K562 (cell line): ENCODE measurements at regions not wholly inside any gene's neighbourhood (a gene's known extent, or its start where the extent isn't known, plus 50 kb on each side); places are given as distances from the start of the nearest gene placed in this dataset.

ENCODE experiments used
- BRF2 ChIP-seq: IDR thresholded peaks from 3 replicates; pipeline ENCODE4 v1.6.1; 2011; ENCODE audit warnings: borderline replicate concordance, mild to moderate bottlenecking; ENCODE audit not compliant: insufficient read length, insufficient read depth
- EP300 ChIP-seq: IDR thresholded peaks from 2 replicates; pipeline ENCODE4 v1.6.1; 2012; ENCODE audit warnings: low read length, improper control_type of control experiment
- ETV5 ChIP-seq: sonication (generic); formaldehyde crosslinking; IDR thresholded peaks from 2 replicates; pipeline ENCODE4 v1.4.0; 2020; ENCODE audit warnings: low read depth, mild to moderate bottlenecking, missing genetic modification reagents
- FOXA1 ChIP-seq: fragments of 450-650 bp; IDR thresholded peaks from 2 replicates; pipeline ENCODE4 v1.6.1; 2016; ENCODE audit warnings: mild to moderate bottlenecking, borderline replicate concordance
- MLLT1 ChIP-seq, 2 experiments: fragments of 450-650 bp; IDR thresholded peaks; 2 replicates each; pipeline ENCODE4 v1.6.1; 2016
- MLX ChIP-seq, 2 experiments: fragments of 450-650 bp in 1 of 2; sonication (generic) in 1 of 2; formaldehyde crosslinking; conservative IDR thresholded peaks; 2 replicates each; pipeline versions ENCODE4 v1.4.0 to v1.8.1; 2020 to 2022; ENCODE audit warnings: mild to moderate bottlenecking in 1 of 2, missing genetic modification reagents in 1 of 2
- RBM15 ChIP-seq: fragments of 200-400 bp; formaldehyde crosslinking; IDR thresholded peaks from 2 replicates; pipeline ENCODE4 v1.6.1; 2018; ENCODE audit warnings: mild to moderate bottlenecking, low read length, moderate library complexity; ENCODE audit not compliant: insufficient read depth
- RBM39 ChIP-seq: fragments of 200-400 bp; formaldehyde crosslinking; optimal IDR thresholded peaks from 2 replicates; pipeline ENCODE3; 2018; ENCODE audit warnings: low read depth, low read length
- RUNX1 ChIP-seq: sonication (generic); IDR thresholded peaks from 2 replicates; pipeline ENCODE4 v1.6.1; 2016; ENCODE audit warnings: antibody characterized with exemption, low read depth
- SIN3B ChIP-seq: fragments of 450-650 bp; IDR thresholded peaks from 2 replicates; pipeline ENCODE4 v1.6.1; 2017; ENCODE audit warnings: low read depth, mild to moderate bottlenecking, moderate library complexity
- TCF3 ChIP-seq: sonication (generic); formaldehyde crosslinking; IDR thresholded peaks from 2 replicates; pipeline ENCODE4 v1.4.0; 2020; ENCODE audit warnings: mild to moderate bottlenecking, missing genetic modification reagents
- ZBTB7A ChIP-seq: IDR thresholded peaks from 2 replicates; pipeline ENCODE4 v1.6.1; 2011; ENCODE audit warnings: low read depth, mild to moderate bottlenecking, low read length, moderate library complexity, borderline replicate concordance; ENCODE audit not compliant: control insufficient read depth
- ZNF23 ChIP-seq: fragments of 250-450 bp; sonication (Bioruptor Pico); IDR thresholded peaks from 2 replicates; pipeline ENCODE4 v1.4.0; 2020; ENCODE audit warnings: mild to moderate bottlenecking
- TF ChIP-seq, protein P1 (sequence below): sonication (generic); formaldehyde crosslinking; IDR thresholded peaks from 2 replicates; pipeline ENCODE4 v1.8.0; 2022; ENCODE audit warnings: mild to moderate bottlenecking, missing genetic modification reagents

GRCh38 chr3:30107531-30107930 lies 498.9 kb upstream of the TGFBR2 start:
- TF ChIP-seq FOXA1 (no peak), ZBTB7A (no peak), TCF3 (CRISPR knock-in tag) (no peak), SIN3B (no peak), EP300 (no peak), BRF2 (no peak), MLLT1 (IDR thresholded peaks at IDR 0.05) (no peak), ZNF23 (no peak), RUNX1 (no peak), MLX (CRISPR knock-in tag; conservative IDR thresholded peaks at IDR 0.05) (no peak), RBM39 (no peak), ETV5 (CRISPR knock-in tag) (no peak), RBM15 (no peak)
- TF ChIP-seq, protein P1, sequence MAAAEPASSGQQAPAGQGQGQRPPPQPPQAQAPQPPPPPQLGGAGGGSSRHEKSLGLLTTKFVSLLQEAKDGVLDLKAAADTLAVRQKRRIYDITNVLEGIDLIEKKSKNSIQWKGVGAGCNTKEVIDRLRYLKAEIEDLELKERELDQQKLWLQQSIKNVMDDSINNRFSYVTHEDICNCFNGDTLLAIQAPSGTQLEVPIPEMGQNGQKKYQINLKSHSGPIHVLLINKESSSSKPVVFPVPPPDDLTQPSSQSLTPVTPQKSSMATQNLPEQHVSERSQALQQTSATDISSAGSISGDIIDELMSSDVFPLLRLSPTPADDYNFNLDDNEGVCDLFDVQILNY, result no peak
